Thyroid gland (tissue), 4 donors: ENCODE measurements at regions not wholly inside any gene's neighbourhood (a gene's known extent, or its start where the extent isn't known, plus 50 kb on each side); places are given as distances from the start of the nearest gene placed in this dataset.

Experiments
- DNase-seq, 2 donors: peaks; one replicate each; pipeline ENCODE4 v3.0.0-alpha.2; 2019
- H3K27ac ChIP-seq, 3 donors: fragments of 200-600 bp; sonication (generic); 1 replicate in 2 of 3; 2 replicates in 1 of 3; pipeline ENCODE4 v1.5.1; 2016 to 2019; ENCODE audit warnings: mild to moderate bottlenecking in 1 of 3, moderate library complexity in 1 of 3
- H3K27me3 ChIP-seq: fragments of 200-600 bp; sonication (generic); one replicate; pipeline ENCODE4 v1.5.1; 2019
- H3K36me3 ChIP-seq, 2 donors: fragments of 200-600 bp; sonication (generic); one replicate each; pipeline ENCODE4 v1.5.1; 2016 to 2019
- H3K4me1 ChIP-seq, 2 donors: fragments of 200-600 bp; sonication (generic); one replicate each; pipeline ENCODE4 v1.5.1; 2017 to 2019
- H3K4me3 ChIP-seq, 3 donors: fragments of 200-600 bp; sonication (generic); replicated peaks in 1 of 3; 1 replicate in 2 of 3; 2 replicates in 1 of 3; pipeline ENCODE4 v1.5.1; 2016; ENCODE audit warnings: mild to moderate bottlenecking in 1 of 3
- H3K9me3 ChIP-seq: fragments of 200-600 bp; sonication (generic); one replicate; pipeline ENCODE4 v1.5.1; 2017
- CTCF ChIP-seq, 6 experiments: fragments of 200-600 bp in 3 of 6; fragments of 450-650 bp in 3 of 6; sonication (generic) in 3 of 6; IDR thresholded peaks; one replicate each; pipeline ENCODE4 v1.5.1; 2016 to 2019; ENCODE audit warnings: antibody characterized with exemption in 6 of 6, mild to moderate bottlenecking in 2 of 6, inconsistent platforms in 1 of 6, moderate library complexity in 1 of 6
- POLR2A ChIP-seq, 2 donors: fragments of 450-650 bp; IDR thresholded peaks; one replicate each; pipeline ENCODE4 v1.6.1; 2017; ENCODE audit warnings: antibody characterized with exemption in 2 of 2, mild to moderate bottlenecking in 2 of 2, moderate library complexity in 1 of 2
- WGBS, 2 donors: methylation state at CpG; one replicate each; pipeline ENCODE4 v1.1.5; 2017; 5-methylcytosine and 5-hydroxymethylcytosine counted together
- intact Hi-C: fragments of 100-400 bp; cut with DNase I; formaldehyde crosslinking; loops from one replicate; pipeline ENCODE4 v1.15.1; 2023

- Histone ChIP-seq H3K4me3 (no peak overlapping the region), H3K27ac (no peak overlapping the region), H3K4me1 (no peaks in the 10 kb centered on the region), H3K36me3 (no peaks in the 10 kb centered on the region), H3K27me3 (no peaks in the 10 kb centered on the region), H3K9me3 (no peaks in the 10 kb centered on the region)
- DNase-seq, result no peak
- TF ChIP-seq POLR2A (IDR thresholded peaks at IDR 0.05) (no peak), CTCF (IDR thresholded peaks at IDR 0.05) (no peak)
- intact Hi-C loops, result no loop called here
- 94 to 96% methylated on average over 4 of the region's 4 CpGs for WGBS, 2 donors
Measured at GRCh38 chr7:9752033-9752432, 1221.6 kb upstream of the PHF14 start.

GRCh38 chr7:9761224-9761623 is 1212.4 kb upstream of the PHF14 start:
- Histone ChIP-seq H3K4me3 (no peak overlapping the region), H3K4me1 (no peaks in the 10 kb centered on the region), H3K27ac (no peak overlapping the region), H3K36me3 (no peaks in the 10 kb centered on the region), H3K27me3 (no peaks in the 10 kb centered on the region), H3K9me3 (no peaks in the 10 kb centered on the region)
- intact Hi-C loops, result no loop called here
- TF ChIP-seq CTCF (IDR thresholded peaks at IDR 0.05) (no peak), POLR2A (IDR thresholded peaks at IDR 0.05) (no peak)
- WGBS, 2 donors, result 70 to 82% methylated on average over 2 of the region's 2 CpGs
- no peak for DNase-seq

GRCh38 chr7:9776900-9777299 is 1196.8 kb upstream of the PHF14 start:
- H3K36me3 ChIP-seq, result no peaks in the 10 kb centered on the region
- DNase-seq, result no peak
- TF ChIP-seq CTCF (IDR thresholded peaks at IDR 0.05) (no peak), POLR2A (IDR thresholded peaks at IDR 0.05) (no peak)
- no peak overlapping the region for H3K4me3 ChIP-seq
- H3K4me1 ChIP-seq, result no peaks in the 10 kb centered on the region
- 73 to 93% methylated on average over 2 of the region's 2 CpGs for WGBS, 2 donors
- H3K27ac ChIP-seq, result no peak overlapping the region
- intact Hi-C loops, result no loop called here
- no peaks in the 10 kb centered on the region for H3K27me3 ChIP-seq
- H3K9me3 ChIP-seq, result no peaks in the 10 kb centered on the region

- Histone ChIP-seq H3K4me1 (no peaks in the 10 kb centered on the region), H3K4me3 (no peak overlapping the region), H3K27ac (no peak overlapping the region), H3K36me3 (no peaks in the 10 kb centered on the region), H3K9me3 (no peaks in the 10 kb centered on the region), H3K27me3 (no peaks in the 10 kb centered on the region)
- DNase-seq, result no peak
- intact Hi-C loops, result no loop called here
- no peak for TF ChIP-seq CTCF (IDR thresholded peaks at IDR 0.05)
- TF ChIP-seq POLR2A (IDR thresholded peaks at IDR 0.05), result no peak
- 88 to 98% methylated on average over 6 to 7 of the region's 7 CpGs for WGBS, 2 donors
Measured at GRCh38 chr7:9778367-9778766, 1195.3 kb upstream of the PHF14 start.

- intact Hi-C loops, result no loop called here
- H3K36me3 ChIP-seq, result no peaks in the 10 kb centered on the region
- no peaks in the 10 kb centered on the region for H3K9me3 ChIP-seq
- TF ChIP-seq POLR2A (IDR thresholded peaks at IDR 0.05), result no peak
- TF ChIP-seq CTCF (IDR thresholded peaks at IDR 0.05), result no peak
- H3K4me1 ChIP-seq, result no peaks in the 10 kb centered on the region
- no peak overlapping the region for H3K4me3 ChIP-seq
- no peaks in the 10 kb centered on the region for H3K27me3 ChIP-seq
- no peak overlapping the region for H3K27ac ChIP-seq
- DNase-seq, result no peak
- WGBS, 2 donors, result 79 to 81% methylated on average over 2 of the region's 2 CpGs
Measured at GRCh38 chr7:9781710-9782109, 1192.0 kb upstream of the PHF14 start.
